DMS153 treated with DMSO at 0.1 percent for 48 hours (cell line): ENCODE measurements at regions not wholly inside any gene's neighbourhood (a gene's known extent, or its start where the extent isn't known, plus 50 kb on each side); places are given as distances from the start of the nearest gene placed in this dataset.
A peak's percentile ranks its signal among the peaks of the same experiment; 100 is the strongest.
"Not testable (repeated sequence)": the region's sequence is repeated elsewhere in the genome, so short reads cannot be mapped to it uniquely, and the experiment has no call there.

Experiments
- DNase-seq: peaks from one replicate; lab custom pipeline; 2025; ENCODE audit not compliant: unreplicated experiment; lab: John Stamatoyannopoulos, UW

GRCh38 chr5:38675443-38675842 is 119.0 kb upstream of the LIFR start:
- DNase-seq, result no peak

- no peak for DNase-seq
These were observed 121.2 kb upstream of the LIFR start for GRCh38 chr5:38677636-38678035.

- no peak for DNase-seq
These were observed 121.6 kb upstream of the LIFR start for GRCh38 chr5:38678076-38678475.

- not testable (repeated sequence) for DNase-seq
These were observed 122.3 kb upstream of the LIFR start for GRCh38 chr5:38678697-38679096.

DNA sequence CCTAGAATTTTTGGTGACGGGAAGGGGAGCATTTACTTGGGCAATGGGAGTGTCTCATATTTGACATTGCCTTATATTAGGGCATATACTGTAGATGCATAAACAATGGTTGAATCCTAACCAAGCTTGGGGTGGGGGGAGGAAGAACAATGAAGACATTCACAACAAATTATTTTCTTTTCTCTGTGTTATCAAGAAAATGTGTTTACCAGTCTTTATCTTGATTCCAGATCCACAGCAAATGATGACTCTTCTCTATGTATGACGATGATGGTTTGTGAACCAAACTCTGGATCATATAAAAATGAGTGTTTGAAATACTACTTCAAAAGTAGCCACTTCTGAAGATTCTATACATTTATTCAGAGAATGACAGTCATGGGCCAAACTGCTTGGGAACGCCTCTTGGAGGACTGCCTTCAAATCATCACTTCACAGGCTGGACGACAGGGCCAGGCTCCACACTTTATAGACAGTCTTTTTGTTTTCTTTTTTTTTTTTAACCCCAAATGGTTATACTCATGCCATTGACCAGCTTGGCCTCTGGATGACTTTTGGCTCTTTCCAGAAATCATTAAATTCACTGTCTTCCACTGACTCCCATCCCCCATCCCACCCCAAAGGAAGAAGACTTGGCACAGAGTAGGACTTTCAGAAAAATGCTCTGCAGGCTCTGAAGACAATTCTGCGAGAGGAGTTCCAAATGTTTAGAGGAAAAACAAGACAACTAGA is 123.8 kb upstream of the LIFR start:
- no peak for DNase-seq

GRCh38 chr5:38681029-38681706 is 124.7 kb upstream of the LIFR start:
- DNase-seq, result no peak

GRCh38 chr5:38681966-38682365 is 125.5 kb upstream of the LIFR start:
- no peak for DNase-seq

GRCh38 chr5:38686658-38687057 is 130.2 kb upstream of the LIFR start:
- DNase-seq, result no peak

GRCh38 chr5:38692346-38692745 is 135.9 kb upstream of the LIFR start:
- no peak for DNase-seq

DNA sequence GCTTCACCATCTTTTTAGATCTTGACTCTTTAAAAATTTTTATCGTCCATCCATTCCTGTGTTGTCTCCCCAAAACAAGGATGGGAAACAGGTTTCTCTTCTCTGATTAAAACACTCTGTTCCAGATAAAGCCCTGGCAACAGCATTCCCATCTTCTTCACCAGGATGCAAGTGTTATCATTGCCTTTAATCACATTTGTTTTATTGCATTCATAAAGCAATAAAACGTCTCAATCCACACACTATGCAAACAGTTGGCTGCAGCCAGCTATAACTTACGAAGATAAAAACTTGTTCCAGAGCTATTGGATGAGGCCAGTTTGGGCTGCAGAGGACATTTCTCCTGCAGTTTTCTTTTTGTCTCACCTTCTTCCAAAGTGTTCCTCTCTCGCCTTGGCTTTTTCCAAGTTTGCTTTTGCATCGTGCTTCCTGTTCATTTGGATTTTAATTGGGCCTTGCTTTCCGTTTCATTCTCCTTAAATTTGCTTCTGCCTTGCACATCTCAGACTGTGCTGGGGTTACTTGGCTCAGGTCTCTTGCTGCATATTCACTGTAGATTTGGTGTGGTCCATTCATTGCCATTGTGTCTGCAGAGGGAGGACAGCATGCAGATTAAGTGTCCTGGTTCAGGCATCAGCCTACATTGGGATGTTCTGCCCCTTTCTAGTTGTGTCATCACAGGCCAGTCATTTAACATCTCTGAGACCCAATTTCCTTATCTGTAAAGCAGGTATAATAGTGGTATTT is 136.5 kb upstream of the LIFR start:
- DNase-seq, result no peak

DNA sequence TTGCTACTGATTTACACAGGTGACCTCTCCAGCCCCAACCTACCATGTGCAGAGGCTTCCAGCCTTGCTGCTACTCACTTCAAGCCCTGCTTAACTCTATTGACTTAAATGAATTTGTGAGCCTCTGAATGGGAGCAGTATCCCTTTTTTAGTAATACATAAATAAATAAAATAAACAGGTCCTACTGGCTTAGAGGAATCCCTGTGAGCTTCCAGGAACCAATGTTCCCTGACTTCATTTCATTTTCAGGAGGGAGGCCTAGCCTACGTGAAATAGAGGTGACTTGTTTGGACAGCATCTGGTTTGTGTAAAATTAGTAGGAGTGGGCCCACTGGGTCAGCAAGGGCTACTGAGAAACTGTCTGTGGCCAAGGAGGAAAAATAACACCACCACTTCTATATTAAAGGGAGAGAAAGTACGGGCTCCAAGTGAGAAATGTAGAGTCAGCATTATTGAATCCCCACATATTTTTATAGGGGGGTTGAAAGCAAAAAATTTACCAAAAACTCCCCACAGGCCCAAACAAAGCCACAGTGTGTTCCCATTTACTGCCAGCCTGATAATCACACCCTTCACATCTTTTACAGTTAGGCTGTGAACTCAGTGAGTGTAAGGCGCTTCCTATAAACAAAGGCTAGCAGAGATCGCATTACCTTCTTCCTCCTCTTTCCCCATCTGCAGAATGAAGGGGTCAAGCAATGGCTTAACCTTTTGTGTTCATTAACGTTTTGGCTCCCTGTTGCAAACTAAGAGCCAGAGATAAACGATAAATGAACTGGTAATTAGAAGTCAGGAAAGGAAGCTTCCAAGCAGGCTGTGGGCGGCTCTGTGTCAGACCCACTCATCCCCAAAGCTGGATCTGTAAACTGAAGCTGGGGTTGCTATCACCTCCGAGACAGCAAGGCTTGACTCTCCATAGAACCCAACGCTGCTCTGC is 138.8 kb upstream of the LIFR start:
- peak; percentile 30 for DNase-seq

- no peak for DNase-seq
These were observed 140.6 kb upstream of the LIFR start for GRCh38 chr5:38697013-38697412.

DNA sequence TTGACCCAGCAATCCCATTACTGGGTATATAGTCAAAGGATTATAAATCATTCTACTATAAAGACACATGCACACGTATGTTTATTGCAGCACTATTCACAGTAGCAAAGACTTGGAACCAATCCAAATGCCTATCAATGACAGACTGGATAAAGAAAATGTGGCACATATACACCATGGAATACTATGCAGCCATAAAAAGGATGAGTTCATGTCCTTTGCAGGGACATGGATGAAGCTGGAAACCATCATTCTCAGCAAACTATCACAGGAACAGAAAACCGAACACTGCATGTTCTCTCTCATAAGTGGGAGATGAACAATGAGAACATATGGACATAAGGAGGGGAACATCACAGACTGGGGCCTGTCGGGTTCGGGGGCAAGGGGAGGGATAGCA is 140.3 kb upstream of the OSMR start:
- not testable (repeated sequence) for DNase-seq

GRCh38 chr5:38706376-38706775 is 139.4 kb upstream of the OSMR start:
- no peak for DNase-seq

GRCh38 chr5:38707352-38708210 is 138.2 kb upstream of the OSMR start:
- DNase-seq, result no peak

DNA sequence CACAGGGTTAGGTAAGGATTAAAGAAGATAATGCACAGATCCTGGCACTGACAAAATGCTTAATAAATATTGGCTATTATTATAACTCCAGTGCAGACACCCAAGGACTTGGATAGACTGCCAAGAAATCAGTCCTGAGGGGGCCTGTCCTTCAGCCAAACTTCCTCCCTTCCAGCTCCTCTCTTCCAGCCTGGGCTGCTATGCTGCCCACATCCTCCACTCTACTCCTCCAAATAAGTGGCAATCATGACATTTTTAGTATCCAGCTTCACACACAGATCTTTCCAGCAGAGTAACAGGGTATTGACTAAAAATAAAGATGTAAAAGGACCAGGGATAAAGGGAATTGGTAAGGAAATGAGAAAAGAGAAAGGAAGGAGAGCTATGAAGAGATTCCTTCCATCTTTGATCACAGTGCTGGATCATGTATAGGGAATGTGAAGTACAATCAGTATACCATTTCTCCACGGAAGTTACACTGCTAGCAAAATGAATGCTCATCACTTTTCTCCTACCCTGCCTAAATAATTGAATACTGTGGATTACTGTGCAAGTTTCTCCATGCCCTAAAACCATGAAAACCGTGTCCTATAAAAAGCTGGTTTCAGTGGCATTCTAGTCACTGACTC is 136.0 kb upstream of the OSMR start:
- DNase-seq, result no peak

DNA sequence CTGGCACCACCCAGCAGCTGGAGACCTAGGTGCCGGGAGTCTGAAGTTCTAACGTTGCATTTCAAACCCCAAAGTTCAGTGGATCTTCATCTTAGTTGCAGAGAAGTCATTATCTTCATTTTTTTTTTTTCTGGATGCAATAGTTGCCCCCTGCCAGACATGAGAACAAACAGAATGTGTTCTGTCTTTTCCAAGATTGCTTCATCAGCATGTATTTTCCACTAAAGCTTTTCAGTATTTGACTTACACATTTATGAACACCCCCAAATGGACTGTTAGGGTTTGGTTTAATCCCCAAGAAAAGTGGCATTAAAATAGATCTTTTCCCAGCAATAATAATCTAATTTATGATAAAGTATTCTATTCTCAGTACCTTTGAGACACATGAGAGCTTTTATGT is 135.2 kb upstream of the OSMR start:
- DNase-seq, result no peak

DNA sequence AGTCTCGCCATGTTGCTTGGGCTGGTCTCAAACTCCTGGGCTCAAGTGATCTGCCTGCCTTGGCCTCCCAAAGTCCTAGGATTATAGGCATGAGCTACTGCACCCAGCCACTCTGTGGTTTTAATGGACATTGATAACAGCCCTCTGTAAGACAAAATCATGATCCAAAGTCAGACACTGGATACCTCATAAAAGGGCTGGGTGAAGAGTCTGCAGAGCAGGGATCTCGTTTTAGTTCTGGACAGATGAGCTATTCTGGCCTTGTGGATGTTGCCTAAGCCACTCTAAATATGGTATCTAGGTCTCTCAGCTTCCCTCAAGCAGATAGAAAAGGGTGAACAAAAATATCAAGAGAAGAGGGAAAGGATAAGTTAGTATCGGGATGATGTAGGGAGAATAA is 133.4 kb upstream of the OSMR start:
- DNase-seq, result no peak

- no peak for DNase-seq
These were observed 131.6 kb upstream of the OSMR start for GRCh38 chr5:38714240-38714639.
